ENCODE measurements at regions not wholly inside any gene's neighbourhood (a gene's known extent, or its start where the extent isn't known, plus 50 kb on each side); places are given as distances from the start of the nearest gene placed in this dataset.

- DNase-seq (ENCODE audit: low spot score) = no peak
- intact Hi-C loops (cut with DNase I) = no loop called here
These were observed 321.9 kb downstream of the MIAT start for GRCh38 chr22:26979294-26979693.

GRCh38 chr22:26981111-26981510 lies 323.7 kb downstream of the MIAT start:
- intact Hi-C loops (cut with DNase I) = no loop called here
- DNase-seq (ENCODE audit: low spot score) = no peak

- intact Hi-C loops (cut with DNase I) = no loop called here
- DNase-seq (ENCODE audit: low spot score) = no peak
These were observed 324.2 kb downstream of the MIAT start for GRCh38 chr22:26981541-26981940.

- DNase-seq (ENCODE audit: low spot score) = no peak
- intact Hi-C loops (cut with DNase I) = no loop called here
These were observed 325.9 kb downstream of the MIAT start for GRCh38 chr22:26983311-26983710.

- DNase-seq (ENCODE audit: low spot score) = no peak
- intact Hi-C loops (cut with DNase I) = no loop called here
These were observed 327.8 kb downstream of the MIAT start for GRCh38 chr22:26985206-26985605.

- intact Hi-C loops (cut with DNase I) = no loop called here
- no peak for DNase-seq (ENCODE audit: low spot score)
These were observed 328.8 kb downstream of the MIAT start for GRCh38 chr22:26985931-26986782.

GRCh38 chr22:26986884-26987283 lies 329.5 kb downstream of the MIAT start:
- intact Hi-C loops (cut with DNase I) = no loop called here

GRCh38 chr22:26990503-26991189 lies 333.3 kb downstream of the MIAT start:
- intact Hi-C loops (cut with DNase I) = no loop called here
- DNase-seq (ENCODE audit: low spot score) = no peak

More at GRCh38 chr22:26986884-26987283, 329.5 kb downstream of the MIAT start:
- no peak for DNase-seq (ENCODE audit: low spot score)

- no peak for DNase-seq (ENCODE audit: low spot score)
- intact Hi-C loops (cut with DNase I) = no loop called here
These were observed 335.2 kb downstream of the MIAT start for GRCh38 chr22:26992556-26992955.

GRCh38 chr22:26993886-26994285 lies 336.5 kb downstream of the MIAT start:
- DNase-seq (ENCODE audit: low spot score) = no peak
- intact Hi-C loops (cut with DNase I) = no loop called here

- intact Hi-C loops (cut with DNase I) = no loop called here
- no peak for DNase-seq (ENCODE audit: low spot score)
These were observed 337.4 kb downstream of the MIAT start for GRCh38 chr22:26994801-26995200.

- DNase-seq (ENCODE audit: low spot score) = no peak
- intact Hi-C loops (cut with DNase I) = no loop called here
These were observed 337.8 kb downstream of the MIAT start for GRCh38 chr22:26995235-26995634.

GRCh38 chr22:26996154-26996553 lies 338.8 kb downstream of the MIAT start:
- intact Hi-C loops (cut with DNase I) = no loop called here

GRCh38 chr22:26998129-26998528 lies 340.7 kb downstream of the MIAT start:
- intact Hi-C loops (cut with DNase I) = no loop called here
- no peak for DNase-seq (ENCODE audit: low spot score)

More at GRCh38 chr22:26996154-26996553, 338.8 kb downstream of the MIAT start:
- no peak for DNase-seq (ENCODE audit: low spot score)

- intact Hi-C loops (cut with DNase I) = no loop called here
- DNase-seq (ENCODE audit: low spot score) = no peak
These were observed 341.3 kb downstream of the MIAT start for GRCh38 chr22:26998716-26999115.

- intact Hi-C loops (cut with DNase I) = no loop called here
- no peak for DNase-seq (ENCODE audit: low spot score)
These were observed 345.9 kb downstream of the MIAT start for GRCh38 chr22:27003297-27003696.

GRCh38 chr22:27004434-27004833 lies 347.0 kb downstream of the MIAT start:
- intact Hi-C loops (cut with DNase I) = no loop called here
- no peak for DNase-seq (ENCODE audit: low spot score)

GRCh38 chr22:27008454-27008853 lies 351.1 kb downstream of the MIAT start:
- DNase-seq (ENCODE audit: low spot score) = no peak
- intact Hi-C loops (cut with DNase I) = no loop called here

- no peak for DNase-seq (ENCODE audit: low spot score)
- intact Hi-C loops (cut with DNase I) = no loop called here
These were observed 353.7 kb downstream of the MIAT start for GRCh38 chr22:27011133-27011532.

GRCh38 chr22:27011717-27012116 lies 354.3 kb downstream of the MIAT start:
- intact Hi-C loops (cut with DNase I) = no loop called here
- no peak for DNase-seq (ENCODE audit: low spot score)

GRCh38 chr22:27019827-27020226 lies 362.4 kb downstream of the MIAT start:
- no peak for DNase-seq (ENCODE audit: low spot score)
- intact Hi-C loops (cut with DNase I) = no loop called here
